Ecto neural progenitor cell (in vitro differentiated cells): ENCODE measurements at regions not wholly inside any gene's neighbourhood (a gene's known extent, or its start where the extent isn't known, plus 50 kb on each side); places are given as distances from the start of the nearest gene placed in this dataset.
"Not testable (repeated sequence)": the region's sequence is repeated elsewhere in the genome, so short reads cannot be mapped to it uniquely, and the experiment has no call there.

Source experiments
- DNase-seq: peaks from one replicate; pipeline ENCODE4 v3.0.0-alpha.2; 2018; ENCODE audit warnings: low spot score

GRCh38 chr5:21051945-21052344 is 1063.9 kb upstream of the CDH18 start:
- no peak for DNase-seq

DNA sequence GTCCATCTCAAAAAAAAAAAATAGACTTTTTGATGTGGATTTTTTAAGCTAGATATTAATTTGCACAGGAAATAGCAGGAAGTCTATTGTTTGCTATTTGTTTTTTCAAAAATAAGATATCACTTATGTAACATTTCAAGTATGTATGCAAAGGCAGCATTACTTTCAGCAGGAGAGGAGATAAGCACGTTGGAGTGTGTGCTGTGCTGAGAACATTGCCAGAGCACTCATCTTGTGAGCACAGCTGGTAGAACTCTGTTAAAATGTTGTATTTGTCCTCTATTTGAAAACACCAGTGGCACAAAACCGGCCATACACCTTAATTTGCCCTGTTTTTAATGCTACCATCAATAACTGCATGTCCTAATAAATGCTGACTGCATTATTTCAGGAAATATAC is 1061.9 kb upstream of the CDH18 start:
- DNase-seq: no peak

DNA sequence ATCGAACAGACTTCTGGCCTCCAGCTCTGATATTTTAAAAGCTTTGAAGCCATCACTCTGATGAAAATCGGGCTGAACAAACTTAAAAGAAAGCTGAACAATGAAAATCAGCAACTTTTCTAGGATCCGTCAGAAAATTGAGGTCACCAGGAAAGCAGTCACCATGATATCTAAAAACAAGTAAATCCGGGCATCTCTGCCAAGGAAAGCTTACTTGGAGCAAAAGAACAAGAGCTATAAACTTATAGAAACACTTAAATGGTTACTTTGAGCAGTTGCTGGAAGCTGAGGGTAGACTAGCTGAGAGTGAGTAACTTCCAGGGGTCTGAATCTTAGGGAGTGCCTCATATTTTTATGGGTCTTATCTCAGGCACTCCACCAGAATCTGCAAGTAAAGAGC is 1043.0 kb upstream of the CDH18 start:
- no peak for DNase-seq

DNA sequence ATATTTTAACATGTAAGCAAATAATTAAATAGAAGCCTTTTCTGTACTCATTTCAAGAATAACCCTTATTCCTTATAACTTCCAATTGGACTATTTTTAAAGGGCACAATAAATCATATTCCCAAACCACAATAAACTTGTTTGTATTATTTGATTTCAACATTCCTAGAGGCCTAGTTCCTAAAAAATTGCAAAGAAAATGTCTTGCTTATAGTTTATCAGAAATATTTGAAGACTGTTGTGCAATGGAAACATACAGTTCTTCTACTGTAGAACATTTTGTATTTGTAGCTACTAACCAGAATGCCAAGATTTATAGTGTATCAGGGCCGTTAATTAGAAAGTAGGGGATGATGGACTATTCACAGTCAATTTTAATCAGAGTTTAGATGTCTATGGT is 1037.0 kb upstream of the CDH18 start:
- no peak for DNase-seq

- no peak for DNase-seq
Observed at GRCh38 chr5:21013237-21013636, 1025.2 kb upstream of the CDH18 start.

DNA sequence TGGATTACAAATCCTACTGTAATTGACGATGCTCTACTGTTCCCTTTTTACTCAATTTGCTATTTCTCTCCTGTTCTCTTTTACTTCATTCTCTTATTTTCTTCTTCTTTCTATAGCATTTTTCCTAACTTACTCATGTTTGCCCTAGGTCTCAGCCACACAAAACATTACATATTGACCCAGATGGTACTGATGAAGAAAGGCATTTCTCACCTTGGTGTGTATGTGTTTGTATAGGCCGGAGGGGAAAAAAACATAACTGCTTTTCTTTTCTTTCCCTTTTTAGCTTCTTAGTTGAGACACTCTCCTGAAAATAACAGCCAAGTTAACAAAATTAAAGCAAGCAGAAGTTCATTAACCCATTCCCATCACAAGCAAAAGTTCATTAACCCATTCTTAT is 1019.8 kb upstream of the CDH18 start:
- DNase-seq: no peak

DNA sequence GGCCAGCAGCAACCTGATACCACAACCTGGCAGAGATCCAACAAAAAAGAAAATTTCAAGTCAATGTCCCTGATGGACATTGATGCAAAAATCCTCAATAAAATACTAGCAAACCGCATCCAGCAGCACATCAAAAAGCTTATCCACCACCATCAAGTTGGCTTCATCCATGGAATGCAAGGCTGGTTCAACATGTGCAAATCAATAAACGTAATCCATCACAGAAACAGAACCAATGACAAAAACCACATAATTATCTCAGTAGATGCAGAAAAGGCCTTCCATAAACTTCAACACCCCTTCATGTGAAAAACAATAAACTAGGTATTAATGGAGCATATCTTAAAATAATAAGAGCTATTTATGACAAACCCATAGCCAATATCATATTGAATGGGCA is 1000.9 kb upstream of the CDH18 start:
- DNase-seq: not testable (repeated sequence)

GRCh38 chr5:20985754-20986153 is 997.8 kb upstream of the CDH18 start:
- DNase-seq: no peak

GRCh38 chr5:20974426-20974825 is 986.4 kb upstream of the CDH18 start:
- DNase-seq: no peak

DNA sequence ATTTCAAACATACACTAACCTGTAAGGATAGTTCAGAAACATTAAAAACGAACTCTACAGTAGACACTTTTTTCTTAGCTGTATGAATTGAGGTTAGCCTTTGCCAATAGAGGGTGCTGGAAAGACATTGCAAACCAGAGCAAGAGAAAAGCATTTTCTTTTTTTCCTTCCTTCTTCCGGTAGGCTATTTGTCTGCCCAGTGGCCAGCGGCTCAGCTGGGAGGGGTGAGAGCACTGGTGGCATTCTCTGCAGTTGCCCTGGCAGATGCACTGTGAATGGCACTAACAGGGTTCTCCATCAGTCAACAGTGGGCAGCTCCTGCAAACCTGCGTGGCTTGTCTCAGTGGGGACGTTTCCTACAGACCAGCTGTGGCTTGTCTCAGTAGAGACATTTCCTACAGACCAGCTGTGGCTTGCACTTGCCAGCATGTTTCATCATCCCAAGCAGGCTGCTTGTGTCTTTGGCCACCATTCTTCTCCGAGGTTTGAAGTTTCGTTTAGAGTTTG is 984.5 kb upstream of the CDH18 start:
- peak; percentile 59 for DNase-seq

- no peak for DNase-seq
Observed at GRCh38 chr5:20959347-20959746, 971.3 kb upstream of the CDH18 start.

- no peak for DNase-seq
Observed at GRCh38 chr5:20958641-20959040, 970.6 kb upstream of the CDH18 start.

DNA sequence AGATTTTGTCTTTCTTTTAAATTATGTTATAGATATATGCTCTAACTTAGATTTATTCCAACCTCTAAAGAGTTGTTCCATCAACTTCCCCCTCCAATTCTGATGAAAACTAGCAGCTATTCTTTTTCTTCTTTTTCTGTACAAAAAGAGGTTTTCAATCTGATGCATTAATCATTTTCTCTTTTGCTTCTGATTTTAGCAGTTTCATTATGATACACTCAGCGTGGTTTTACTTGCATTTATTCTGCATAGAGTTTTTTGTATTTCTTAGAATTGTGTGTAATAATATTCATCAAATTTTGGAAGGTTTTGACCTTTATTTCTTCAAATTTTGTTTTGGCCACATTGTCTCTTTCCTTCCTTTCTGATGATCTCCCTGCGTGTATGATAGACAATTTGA is 968.1 kb upstream of the CDH18 start:
- DNase-seq: no peak

GRCh38 chr5:20949636-20950035 is 961.6 kb upstream of the CDH18 start:
- no peak for DNase-seq

GRCh38 chr5:20943183-20943971 is 955.4 kb upstream of the CDH18 start:
- DNase-seq: not testable (repeated sequence)

DNA sequence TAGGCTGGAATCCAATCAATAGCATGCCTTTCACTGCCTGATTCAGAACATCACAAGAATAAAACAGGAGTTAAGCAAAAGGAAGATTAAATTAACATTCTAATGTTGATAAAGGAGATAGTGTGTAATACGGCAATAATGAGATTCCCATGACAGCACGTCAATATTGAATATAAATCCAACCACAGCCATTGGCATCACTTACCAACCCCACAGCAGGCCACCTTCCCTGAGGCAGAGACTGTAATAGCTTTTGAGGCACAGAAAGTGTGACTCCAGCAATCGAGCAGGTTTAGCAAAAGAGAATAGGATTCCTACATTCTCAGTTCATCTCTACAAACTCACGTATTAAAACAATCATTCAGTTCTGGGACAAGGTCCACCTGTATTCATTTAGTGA is 954.6 kb upstream of the CDH18 start:
- DNase-seq: not testable (repeated sequence)

GRCh38 chr5:20940786-20941185 is 952.8 kb upstream of the CDH18 start:
- DNase-seq: not testable (repeated sequence)

DNA sequence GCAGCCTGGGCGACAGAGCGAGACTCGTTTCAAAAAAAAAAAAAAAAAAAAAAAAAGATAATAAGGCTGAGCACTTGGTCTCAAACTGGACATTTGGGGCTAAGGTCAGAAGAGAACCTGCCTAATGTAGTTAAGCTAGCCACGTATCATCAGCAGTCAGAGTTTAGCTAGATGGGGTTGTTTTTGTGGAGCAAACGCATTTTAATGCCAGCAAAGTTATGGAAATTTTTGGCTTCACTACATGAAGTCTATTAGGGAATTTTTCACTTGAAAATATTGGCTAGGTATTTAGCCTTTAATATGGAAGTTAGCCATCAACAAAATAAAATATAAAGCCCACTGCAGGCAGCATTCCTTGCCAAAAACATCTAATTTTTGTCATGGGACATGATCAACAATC is 902.9 kb upstream of the CDH18 start:
- DNase-seq: not testable (repeated sequence)

- not testable (repeated sequence) for DNase-seq
Observed at GRCh38 chr5:20875726-20876125, 887.7 kb upstream of the CDH18 start.

DNA sequence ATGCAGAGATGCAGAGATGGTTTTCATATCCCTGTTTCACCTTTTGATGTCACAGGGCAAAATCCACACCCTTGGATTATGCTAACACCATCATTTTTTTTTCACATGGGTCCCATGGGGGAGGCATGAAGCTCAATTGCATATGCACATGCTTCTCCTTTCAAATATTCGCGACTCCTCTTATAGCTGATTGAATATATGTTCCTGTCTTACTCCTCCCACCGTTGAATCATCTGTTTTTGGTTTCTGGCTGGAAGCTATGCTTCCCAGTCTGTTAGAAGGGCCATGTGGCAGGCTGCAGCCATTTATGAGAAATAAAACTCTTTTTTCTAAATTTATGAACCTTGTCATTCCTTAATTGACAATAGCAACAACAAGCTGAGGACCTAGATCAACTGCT is 877.9 kb upstream of the CDH18 start:
- DNase-seq: not testable (repeated sequence)

GRCh38 chr5:20833081-20833627 is 845.2 kb upstream of the CDH18 start:
- DNase-seq: no peak

- DNase-seq: no peak
Observed at GRCh38 chr5:20832204-20833080, 844.4 kb upstream of the CDH18 start.

DNA sequence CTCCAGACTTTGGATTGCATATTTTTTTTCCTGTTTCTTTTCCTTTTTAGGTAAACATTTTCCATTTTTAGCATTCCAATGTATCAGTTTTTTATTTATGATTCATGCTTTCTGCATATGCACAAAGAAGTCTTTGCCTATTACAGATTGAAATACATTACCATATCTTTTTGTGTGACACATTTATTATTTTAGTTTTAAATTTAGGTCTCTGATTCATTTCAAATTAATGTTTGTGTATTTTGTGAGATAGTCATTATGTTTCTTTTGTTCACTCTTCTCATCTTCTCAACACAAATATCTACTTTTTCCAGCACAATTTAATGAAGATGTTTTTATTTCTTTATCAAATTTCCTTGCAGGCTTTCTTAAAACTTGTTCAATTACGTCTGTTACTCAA is 838.0 kb upstream of the CDH18 start:
- DNase-seq: not testable (repeated sequence)
